GM12864 (cell line): ENCODE measurements at regions not wholly inside any gene's neighbourhood (a gene's known extent, or its start where the extent isn't known, plus 50 kb on each side); places are given as distances from the start of the nearest gene placed in this dataset.

ENCODE experiments used
- DNase-seq: peaks from one replicate; pipeline ENCODE4 v3.0.0-alpha.2; 2011; ENCODE audit warnings: low read depth
- H3K4me3 ChIP-seq: 2 replicates; pipeline ENCODE4 v1.5.1; 2011; ENCODE audit warnings: mild to moderate bottlenecking, low read depth, low read length, control low read depth
- CTCF ChIP-seq: IDR thresholded peaks from 2 replicates; pipeline ENCODE4 v1.5.1; 2011; ENCODE audit warnings: low read depth, mild to moderate bottlenecking, moderate library complexity, low read length, control low read depth, inconsistent platforms; ENCODE audit errors: missing control alignments

- TF ChIP-seq CTCF: no peak
- H3K4me3 ChIP-seq: no peak overlapping the region
- DNase-seq: no peak
These were observed 151.2 kb downstream of the NDUFA10 start for GRCh38 chr2:239873656-239874635.

GRCh38 chr2:239871481-239872435 lies 153.4 kb downstream of the NDUFA10 start:
- no peak for TF ChIP-seq CTCF
- H3K4me3 ChIP-seq: no peak overlapping the region
- no peak for DNase-seq

GRCh38 chr2:239870863-239871262 lies 154.3 kb downstream of the NDUFA10 start:
- DNase-seq: no peak
- no peak overlapping the region for H3K4me3 ChIP-seq
- no peak for TF ChIP-seq CTCF

GRCh38 chr2:239870276-239870675 lies 154.9 kb downstream of the NDUFA10 start:
- DNase-seq: no peak
- TF ChIP-seq CTCF: no peak
- H3K4me3 ChIP-seq: no peak overlapping the region

- no peak overlapping the region for H3K4me3 ChIP-seq
- no peak for TF ChIP-seq CTCF
- no peak for DNase-seq
These were observed 155.6 kb downstream of the NDUFA10 start for GRCh38 chr2:239869272-239870155.

GRCh38 chr2:239868556-239869181 lies 156.5 kb downstream of the NDUFA10 start:
- no peak for DNase-seq
- TF ChIP-seq CTCF: no peak
- H3K4me3 ChIP-seq: no peak overlapping the region
